AG04450 (cell line): ENCODE measurements at regions not wholly inside any gene's neighbourhood (a gene's known extent, or its start where the extent isn't known, plus 50 kb on each side); places are given as distances from the start of the nearest gene placed in this dataset.

ENCODE experiments used
- CTCF ChIA-PET: fragments of 300-600, 350-600 bp; formaldehyde crosslinking; extraction: SDS; loops from one replicate; lab custom pipeline; 2022; ENCODE audit warnings: antibody characterized with exemption, inconsistent platforms; lab: Charles Lee
- POLR2A ChIA-PET: fragments of 350-600 bp; formaldehyde crosslinking; extraction: SDS; loops from one replicate; lab custom pipeline; 2021; ENCODE audit warnings: antibody characterized with exemption, inconsistent platforms; lab: Yijun Ruan, JAX
- DNase-seq: peaks from one replicate; pipeline ENCODE4 v3.0.0-alpha.2; 2011; ENCODE audit warnings: low read depth, low spot score
- H3K27ac ChIP-seq: one replicate; pipeline ENCODE4 v1.5.1; 2012; ENCODE audit warnings: low read depth, low read length, control low read depth
- H3K27me3 ChIP-seq: one replicate; pipeline ENCODE4 v1.6.0; 2012; ENCODE audit warnings: low read length; ENCODE audit not compliant: control insufficient read depth, insufficient read depth
- H3K4me3 ChIP-seq: 2 replicates; pipeline ENCODE4 v1.5.1; 2011; ENCODE audit warnings: mild to moderate bottlenecking, low read depth, low read length, control low read depth
- H3K9me3 ChIP-seq: 2 replicates; pipeline ENCODE4 v1.5.1; 2012; ENCODE audit warnings: low read length; ENCODE audit not compliant: control insufficient read depth, insufficient read depth
- CTCF ChIP-seq: IDR thresholded peaks from 2 replicates; pipeline ENCODE4 v1.5.1; 2011; ENCODE audit warnings: low read depth, low read length, control low read depth, inconsistent platforms

- TF ChIP-seq CTCF: no peak
- Histone ChIP-seq H3K9me3 (no peaks in the 10 kb centered on the region), H3K27me3 (no peaks in the 10 kb centered on the region), H3K27ac (no peak overlapping the region), H3K4me3 (no peak overlapping the region)
- POLR2A ChIA-PET: no interaction called here
- CTCF ChIA-PET: interaction anchor here (0.6 kb wide), 1 partner anchor 351 kb away, joined by 5 read pairs; no protein-coding TSS in a partner anchor
- no peak for DNase-seq
These were observed 354.0 kb downstream of the HS3ST1 start for GRCh38 chr4:11074581-11075241.

- no peak for TF ChIP-seq CTCF
- CTCF ChIA-PET: no interaction called here
- Histone ChIP-seq H3K27me3 (no peaks in the 10 kb centered on the region), H3K4me3 (no peak overlapping the region), H3K9me3 (no peaks in the 10 kb centered on the region), H3K27ac (no peak overlapping the region)
- DNase-seq: no peak
- POLR2A ChIA-PET: no interaction called here
These were observed 355.1 kb downstream of the HS3ST1 start for GRCh38 chr4:11073621-11074051.

GRCh38 chr4:11072999-11073398 lies 355.7 kb downstream of the HS3ST1 start:
- Histone ChIP-seq H3K4me3 (no peak overlapping the region), H3K27me3 (no peaks in the 10 kb centered on the region), H3K27ac (no peak overlapping the region), H3K9me3 (no peaks in the 10 kb centered on the region)
- no peak for TF ChIP-seq CTCF
- ChIA-PET CTCF (no interaction called here), POLR2A (no interaction called here)
- no peak for DNase-seq

- ChIA-PET POLR2A (no interaction called here), CTCF (no interaction called here)
- Histone ChIP-seq H3K27ac (no peak overlapping the region), H3K9me3 (no peaks in the 10 kb centered on the region), H3K4me3 (no peak overlapping the region), H3K27me3 (no peaks in the 10 kb centered on the region)
- TF ChIP-seq CTCF: no peak
- no peak for DNase-seq
These were observed 356.2 kb downstream of the HS3ST1 start for GRCh38 chr4:11072463-11072862.

GRCh38 chr4:11070813-11071212 lies 357.9 kb downstream of the HS3ST1 start:
- CTCF ChIA-PET: no interaction called here

More at GRCh38 chr4:11070813-11071212, 357.9 kb downstream of the HS3ST1 start:
- POLR2A ChIA-PET: no interaction called here
- no peaks in the 10 kb centered on the region for H3K27me3 ChIP-seq
- H3K27ac ChIP-seq: no peak overlapping the region
- H3K4me3 ChIP-seq: no peak overlapping the region
- DNase-seq: no peak
- no peak for TF ChIP-seq CTCF
- H3K9me3 ChIP-seq: 0 out of 2 replicates have a peak, but pooled peaks cover 3% of the 10 kb centered on the region
